Activated CD4-positive, alpha-beta T cell treated with anti-CD3 and anti-CD28 coated beads, Interleukin-2, amount 50 U/mL, for 4 hours (primary cell): ENCODE measurements at regions not wholly inside any gene's neighbourhood (a gene's known extent, or its start where the extent isn't known, plus 50 kb on each side); places are given as distances from the start of the nearest gene placed in this dataset.

Source experiments
- DNase-seq, 2 experiments: peaks; one replicate each; pipeline ENCODE4 v3.0.0-alpha.2; 2020

- DNase-seq = no peak
Observed at GRCh38 chr7:131203291-131203976, 124.2 kb upstream of the MKLN1 start.

DNA sequence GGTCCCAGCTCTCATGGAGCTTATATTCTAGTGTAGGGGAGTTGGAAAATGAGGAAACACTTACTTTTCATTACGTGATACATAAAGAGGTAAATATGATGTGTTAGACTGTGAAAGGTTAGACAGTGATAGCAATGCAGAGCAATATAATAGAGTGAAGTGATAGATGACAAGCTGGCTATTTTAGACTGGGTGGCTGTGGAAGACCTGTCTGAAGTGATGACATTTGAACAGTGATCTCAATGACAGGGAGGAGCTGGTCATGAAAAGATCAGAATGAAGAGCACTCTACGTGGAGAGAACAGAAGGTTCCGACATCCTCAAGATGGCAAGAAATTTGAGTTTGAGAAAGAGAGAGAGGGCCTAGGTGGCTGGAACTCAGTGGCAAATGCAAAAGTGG is 118.9 kb upstream of the MKLN1 start:
- no peak for DNase-seq

DNA sequence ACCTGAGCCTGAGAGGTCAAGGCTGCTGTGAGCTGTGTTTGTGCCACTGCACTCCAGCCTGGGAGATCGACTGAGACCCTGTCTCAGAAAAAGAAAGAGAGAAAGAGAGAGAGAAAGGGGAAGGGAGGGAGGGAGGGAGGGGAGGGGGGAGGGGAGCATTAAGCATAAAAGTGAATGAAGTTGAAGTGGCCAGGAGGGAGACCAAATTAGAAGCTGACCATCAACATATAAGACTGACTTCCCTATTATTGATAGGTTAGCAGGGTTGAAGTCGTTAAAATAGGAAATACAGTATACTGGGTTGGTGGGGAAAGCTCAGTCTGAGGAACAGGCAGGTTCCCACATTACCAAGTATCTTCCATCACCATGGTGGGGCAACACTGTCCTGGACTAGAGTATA is 117.1 kb upstream of the MKLN1 start:
- DNase-seq = no peak

DNA sequence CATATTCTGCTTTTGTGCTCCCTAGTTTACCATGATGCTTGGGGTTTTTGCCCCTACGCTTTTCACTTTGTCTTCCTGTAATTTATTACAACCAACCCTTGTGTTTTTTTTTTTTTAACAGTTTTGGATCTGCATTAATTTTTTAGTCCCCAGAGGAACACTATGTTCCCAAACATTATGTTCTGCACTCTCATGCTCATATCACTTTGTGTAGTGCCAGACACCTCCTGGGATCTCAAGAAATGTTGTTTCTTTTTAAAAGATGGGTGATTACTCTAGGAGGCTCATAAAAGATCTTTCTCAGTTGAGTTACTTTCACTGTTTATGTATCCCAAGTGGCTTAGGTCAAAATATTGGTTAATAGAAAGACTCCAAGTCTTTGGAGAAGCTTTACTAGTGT is 116.2 kb upstream of the MKLN1 start:
- DNase-seq = no peak

GRCh38 chr7:131212114-131212513 is 115.6 kb upstream of the MKLN1 start:
- no peak for DNase-seq

DNA sequence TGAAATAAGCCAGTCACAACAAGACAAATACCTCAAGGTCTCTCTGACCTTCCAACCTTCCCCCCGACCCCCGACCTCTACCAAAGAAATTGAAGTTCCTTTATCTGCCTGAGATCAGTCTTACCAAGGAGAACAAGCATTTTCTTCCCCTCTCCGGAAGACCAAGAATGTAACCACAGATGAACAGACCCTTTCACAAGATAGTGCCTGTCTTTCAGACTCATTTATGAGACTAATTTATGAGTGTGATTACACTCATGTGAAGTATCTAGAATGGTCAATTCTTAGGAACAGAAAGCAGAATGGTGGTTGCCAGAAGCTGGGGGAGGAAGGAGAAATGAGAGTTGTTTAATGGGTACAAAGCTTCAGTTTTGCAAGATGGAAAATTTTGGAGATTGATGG is 108.9 kb upstream of the MKLN1 start:
- no peak for DNase-seq

DNA sequence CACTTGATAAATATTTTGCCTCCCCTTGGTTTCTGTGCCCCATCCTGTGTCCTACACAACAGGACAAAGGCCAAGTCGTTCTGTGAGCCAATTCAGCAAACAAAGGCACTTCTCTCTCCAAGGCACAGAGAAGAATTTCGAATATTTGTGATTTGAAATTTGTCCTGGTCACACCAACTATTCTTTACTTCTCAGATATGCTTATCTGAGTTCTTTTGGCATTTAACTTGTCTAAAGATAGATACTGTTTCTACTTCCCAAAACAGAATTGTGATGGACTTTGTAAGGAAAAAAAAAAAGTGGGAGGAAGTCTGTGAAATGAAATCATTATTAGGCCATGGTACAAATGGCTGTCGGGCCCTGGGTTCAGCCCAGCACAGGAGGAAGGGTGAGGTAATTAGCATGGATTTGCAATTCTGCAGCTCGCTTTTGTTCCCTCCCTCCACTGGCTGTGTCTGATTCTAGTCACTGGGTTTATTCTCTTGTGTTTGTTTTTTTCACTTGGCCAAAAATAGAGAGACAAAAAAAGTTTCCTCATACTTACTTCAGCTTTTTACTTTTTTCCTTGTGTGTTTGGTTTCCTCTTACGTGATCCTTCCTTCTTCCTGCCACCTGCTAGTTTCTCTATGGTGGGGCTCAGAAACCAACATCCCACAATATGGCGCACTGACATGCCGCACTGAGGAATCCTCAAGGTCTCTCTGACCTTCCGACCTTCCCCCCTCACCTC is 108.2 kb upstream of the MKLN1 start:
- DNase-seq = no peak

DNA sequence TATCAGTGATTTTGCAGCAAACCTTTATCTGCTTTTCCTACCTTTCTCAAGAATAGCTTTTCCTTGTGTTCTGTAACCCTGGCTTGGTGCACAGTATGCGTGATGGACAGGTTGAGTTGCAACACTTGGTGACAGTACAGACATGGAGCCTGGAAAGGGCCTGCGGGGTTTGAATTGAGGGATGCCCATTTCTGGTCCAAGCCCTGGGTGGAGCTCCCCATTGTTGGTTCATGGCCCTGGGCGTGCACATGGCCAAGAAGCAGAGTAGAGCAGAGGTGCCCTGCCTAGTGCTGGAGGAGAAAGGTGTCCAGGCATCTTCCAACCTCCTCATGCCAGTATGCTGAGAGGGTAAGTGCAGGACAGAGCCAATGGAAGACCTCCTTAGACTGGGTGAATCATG is 106.6 kb upstream of the MKLN1 start:
- DNase-seq = no peak

DNA sequence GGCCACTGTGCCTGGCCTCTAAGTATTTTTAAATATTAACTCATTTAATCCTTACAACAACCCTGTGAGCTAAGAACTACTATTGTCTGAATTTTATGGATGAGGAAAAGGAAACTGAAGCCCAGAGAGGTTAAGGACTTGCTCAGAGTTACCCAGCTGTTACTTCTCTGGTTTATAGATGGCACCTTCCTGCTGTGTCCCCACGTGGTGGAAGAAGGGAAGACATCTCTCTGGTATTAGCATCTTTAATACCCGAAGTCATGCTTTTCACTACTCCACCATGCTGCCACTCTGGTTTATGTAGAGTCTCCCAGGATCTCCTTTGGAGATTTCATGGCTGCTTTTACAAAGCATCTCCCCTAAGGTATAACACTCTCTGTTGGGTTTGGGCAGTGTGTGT is 105.5 kb upstream of the MKLN1 start:
- no peak for DNase-seq

DNA sequence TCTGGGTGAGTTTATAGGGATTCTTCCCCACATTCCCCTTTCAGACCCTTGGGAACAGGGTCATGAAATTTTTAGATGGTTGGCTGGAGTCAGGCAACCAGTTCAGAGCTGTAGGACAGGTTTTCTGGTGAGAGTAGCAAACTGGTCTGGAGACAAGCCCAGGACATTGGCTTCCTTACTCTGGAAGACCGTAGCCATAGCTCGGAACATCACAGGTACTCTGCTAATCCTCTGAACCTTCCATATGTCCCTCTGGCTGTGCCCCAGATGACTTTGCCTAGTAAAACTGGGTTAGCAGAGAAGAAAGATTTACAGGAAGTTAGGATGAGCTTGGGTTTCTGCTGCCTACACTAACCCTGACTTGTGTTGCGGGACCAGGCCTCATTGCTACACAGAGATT is 104.5 kb upstream of the MKLN1 start:
- no peak for DNase-seq

- no peak for DNase-seq
Observed at GRCh38 chr7:131224996-131225395, 102.7 kb upstream of the MKLN1 start.

DNA sequence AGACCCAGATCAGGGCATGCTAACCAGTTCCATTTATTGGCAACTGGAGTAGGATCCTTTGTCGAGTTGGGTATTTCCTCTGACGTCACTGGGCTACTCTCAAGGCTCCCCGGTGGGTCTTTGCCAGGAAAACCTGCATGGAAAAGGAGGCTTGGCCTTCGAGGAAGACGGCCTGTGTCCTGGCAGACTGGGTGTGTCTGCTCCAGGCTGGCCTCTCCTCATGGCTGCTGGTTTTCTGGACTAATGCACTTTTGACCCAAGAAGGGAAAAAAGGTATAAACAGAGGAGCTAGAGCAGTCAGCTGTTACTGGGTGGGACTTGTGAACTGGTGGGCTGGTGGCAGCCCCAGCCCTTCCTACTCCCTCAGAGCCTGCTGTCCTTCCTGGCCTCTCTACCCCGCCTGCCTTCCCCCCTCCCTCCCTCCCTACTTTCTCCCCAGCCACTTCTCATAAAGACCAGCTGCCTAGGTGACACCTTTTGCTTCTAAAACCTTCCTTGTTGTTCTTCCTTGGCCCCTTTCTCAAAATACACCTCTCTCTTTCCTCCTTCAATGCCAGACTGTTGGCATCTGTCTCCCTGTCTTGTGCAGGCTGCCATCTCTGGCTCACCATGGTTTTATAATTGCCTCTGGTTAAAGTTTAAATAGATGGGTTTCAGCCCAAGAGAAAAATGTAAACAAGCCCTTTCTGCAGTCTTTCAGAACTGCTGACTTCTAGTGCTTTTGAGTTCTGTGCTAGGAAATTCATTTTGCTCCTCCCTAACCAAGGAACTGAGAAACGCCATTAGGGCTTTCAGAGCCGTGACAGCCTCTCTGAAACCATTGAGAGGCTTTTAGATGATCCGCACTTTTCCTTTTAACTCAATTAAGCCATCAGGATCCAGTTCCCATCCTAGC is 101.8 kb upstream of the MKLN1 start:
- no peak for DNase-seq

DNA sequence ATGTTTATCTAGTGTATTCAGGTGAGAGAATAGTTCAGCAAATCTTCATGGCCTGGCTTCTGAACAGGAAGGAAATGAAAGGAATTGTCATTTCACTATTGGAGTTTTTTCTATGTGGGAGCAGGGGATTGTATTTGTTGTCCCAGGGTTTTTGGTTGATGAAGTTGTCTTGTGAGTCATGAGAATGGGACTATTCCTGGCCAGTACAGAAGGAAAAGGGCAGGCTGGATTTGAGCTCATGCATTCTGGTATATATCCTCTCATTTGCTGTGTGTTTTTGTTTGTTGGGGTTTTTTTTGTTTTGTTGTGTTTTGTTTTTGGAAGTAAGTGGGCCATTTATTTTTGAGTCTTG is 101.2 kb upstream of the MKLN1 start:
- no peak for DNase-seq

DNA sequence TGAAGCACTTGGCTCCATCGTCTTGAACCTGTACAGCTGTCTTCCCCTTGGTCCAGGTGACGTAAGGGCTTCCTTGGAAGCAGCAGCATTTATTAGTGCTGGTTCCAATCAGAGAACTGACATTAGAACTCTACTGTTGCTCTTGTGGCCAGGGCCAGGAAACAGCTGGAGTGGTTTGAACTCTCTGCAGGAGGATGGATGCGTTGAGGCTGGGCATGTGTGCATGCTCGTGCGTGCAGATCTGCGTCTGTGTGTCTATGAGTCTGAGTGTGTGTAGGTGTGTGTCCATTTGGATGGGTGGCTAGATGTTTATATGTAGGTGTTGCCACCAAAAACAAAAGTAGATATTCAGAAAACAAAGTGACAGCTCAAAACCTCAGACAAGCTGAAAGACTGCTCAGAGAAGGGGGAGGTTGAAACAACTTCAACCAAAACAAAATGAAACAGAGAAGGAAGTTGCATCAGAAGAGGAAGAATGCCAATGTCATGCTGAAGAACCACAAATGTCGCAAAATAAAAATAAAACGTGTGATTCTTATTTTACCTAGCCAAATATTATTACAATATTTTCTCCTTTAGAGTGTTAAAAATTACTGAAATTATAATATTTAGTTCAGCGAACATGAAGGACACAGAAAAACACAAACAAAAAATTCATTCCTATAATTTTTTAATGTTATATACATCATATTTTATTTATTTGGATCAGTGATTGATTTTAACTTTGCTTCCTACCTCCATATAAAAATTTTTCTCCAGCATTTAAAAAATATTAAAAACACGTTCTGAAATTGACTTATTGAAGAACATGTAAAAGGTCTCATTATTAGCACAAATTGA is 96.1 kb upstream of the MKLN1 start:
- peak; percentile 18 to 27 for DNase-seq

DNA sequence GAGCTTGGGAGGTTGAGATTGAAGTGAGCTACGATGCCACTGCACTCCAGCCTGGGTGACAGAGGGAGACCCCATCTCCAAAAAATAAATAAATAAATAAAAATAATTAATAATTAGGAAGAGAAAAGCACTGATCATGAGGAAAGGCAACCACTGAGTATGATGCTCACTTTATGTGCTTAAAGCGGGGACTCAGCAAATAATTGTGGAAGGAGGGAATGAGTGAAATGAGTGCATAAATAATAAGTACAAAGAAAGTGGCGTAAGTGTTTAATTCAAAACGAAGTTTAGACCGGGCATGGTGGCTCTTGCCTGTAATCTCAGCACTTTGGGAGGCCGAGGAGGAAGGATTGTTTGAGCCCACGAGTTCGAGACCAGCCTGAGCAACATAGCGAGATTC is 94.9 kb upstream of the MKLN1 start:
- no peak for DNase-seq

DNA sequence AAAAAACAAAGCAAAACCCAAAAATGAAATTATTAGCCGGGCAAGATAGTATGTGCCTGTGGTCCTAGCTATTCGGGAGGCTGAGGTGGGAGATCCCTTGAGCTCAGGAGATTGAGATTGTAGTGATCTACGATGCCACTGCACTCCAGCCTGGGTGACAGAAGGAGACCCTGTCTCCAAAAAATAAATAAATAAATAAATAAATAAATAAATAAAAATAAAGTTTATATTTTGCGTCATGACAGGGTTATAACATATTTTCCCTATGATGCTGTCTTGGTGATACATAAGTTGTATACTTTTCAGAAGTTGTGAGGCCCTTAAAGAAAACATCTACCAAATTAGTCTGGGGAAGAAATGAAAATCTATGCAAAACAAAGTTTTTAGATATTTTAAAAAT is 94.5 kb upstream of the MKLN1 start:
- DNase-seq = no peak

DNA sequence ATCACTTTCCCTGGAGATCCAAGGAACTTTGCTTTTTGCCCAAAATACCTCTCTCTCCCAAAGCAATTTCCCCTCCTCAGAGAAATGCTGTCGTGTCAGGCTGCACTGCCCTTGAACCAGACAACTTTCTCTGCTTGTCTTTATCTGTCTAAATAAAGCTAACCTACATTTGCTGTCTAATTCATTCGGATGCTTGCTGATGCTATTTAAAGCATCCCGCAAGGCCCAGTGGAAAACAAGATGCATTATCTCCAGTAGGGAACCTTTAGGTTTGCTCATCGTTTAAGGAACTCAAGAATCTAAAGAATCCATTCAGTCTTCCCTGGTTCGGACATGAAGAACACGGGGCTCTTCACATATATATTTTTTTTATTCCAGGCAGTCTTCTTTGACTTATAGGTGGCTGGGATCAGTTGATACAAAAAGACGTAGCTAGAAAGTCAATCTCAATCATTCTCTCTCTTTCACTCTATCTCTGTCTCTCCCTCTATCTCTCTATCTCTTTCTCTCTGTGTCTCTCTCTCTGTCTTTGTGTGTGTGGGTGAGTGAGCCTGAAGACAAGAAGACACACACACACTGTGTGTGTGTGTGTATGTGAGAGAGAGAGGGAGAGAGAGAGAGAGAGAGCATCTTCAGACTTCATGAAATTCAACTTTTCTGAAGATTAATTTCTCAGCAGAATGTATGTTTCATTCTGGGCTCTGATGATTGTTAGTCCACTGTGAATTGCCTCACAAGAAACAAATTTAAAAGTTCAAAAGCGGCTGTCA is 92.8 kb upstream of the MKLN1 start:
- no peak for DNase-seq

- DNase-seq = peak; percentile 62 to 74
Observed at GRCh38 chr7:131235489-131236317, 92.0 kb upstream of the MKLN1 start.

GRCh38 chr7:131236318-131236672 is 91.4 kb upstream of the MKLN1 start:
- DNase-seq = no peak

DNA sequence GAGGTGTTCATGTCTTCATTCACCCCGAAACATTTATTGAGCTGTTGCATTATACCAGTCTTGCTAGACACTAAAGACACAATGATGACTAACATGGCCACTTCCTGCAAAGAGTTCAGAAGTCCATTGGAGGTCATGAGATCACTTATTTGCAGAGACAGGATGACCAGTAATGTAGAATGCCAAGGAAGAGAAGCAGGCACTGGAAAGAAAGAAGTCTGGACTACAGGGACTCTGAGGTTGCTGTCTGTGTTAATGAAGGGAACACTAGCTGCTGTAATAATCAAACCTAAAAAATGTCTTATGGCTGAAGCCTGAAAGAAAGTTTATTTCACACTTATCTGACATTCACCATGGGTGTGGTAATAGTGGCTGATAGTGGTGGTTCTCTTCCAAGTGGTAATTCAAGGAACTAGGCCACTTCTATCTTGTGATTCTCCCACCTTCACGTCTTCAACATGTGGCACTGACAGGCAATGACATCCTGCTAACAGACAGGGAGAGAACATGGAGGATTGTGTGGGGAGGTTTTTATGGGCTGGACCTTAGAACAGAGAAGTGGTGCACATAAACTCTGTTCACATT is 89.2 kb upstream of the MKLN1 start:
- DNase-seq = no peak

DNA sequence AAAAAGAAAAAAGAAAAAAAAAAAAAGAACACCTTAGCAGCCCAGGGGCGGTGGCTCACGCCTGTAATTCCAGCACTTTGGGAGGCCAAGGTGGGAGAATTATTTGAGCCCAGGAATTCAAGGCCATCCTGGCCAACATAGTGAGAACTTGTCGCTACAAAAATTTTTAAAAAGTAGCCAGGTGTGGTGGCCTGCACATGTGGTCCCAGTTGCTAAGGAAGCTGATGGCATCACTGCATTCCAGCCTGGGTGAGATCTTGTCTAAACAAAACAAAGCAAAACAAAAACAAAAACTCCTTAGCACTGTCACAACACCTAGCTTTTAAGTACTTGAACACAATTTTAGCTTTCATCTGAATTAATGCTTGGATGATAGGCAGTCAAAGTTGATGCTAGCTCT is 86.3 kb upstream of the MKLN1 start:
- no peak for DNase-seq
